ENCODE measurements at regions not wholly inside any gene's neighbourhood (a gene's known extent, or its start where the extent isn't known, plus 50 kb on each side); places are given as distances from the start of the nearest gene placed in this dataset.

DNA sequence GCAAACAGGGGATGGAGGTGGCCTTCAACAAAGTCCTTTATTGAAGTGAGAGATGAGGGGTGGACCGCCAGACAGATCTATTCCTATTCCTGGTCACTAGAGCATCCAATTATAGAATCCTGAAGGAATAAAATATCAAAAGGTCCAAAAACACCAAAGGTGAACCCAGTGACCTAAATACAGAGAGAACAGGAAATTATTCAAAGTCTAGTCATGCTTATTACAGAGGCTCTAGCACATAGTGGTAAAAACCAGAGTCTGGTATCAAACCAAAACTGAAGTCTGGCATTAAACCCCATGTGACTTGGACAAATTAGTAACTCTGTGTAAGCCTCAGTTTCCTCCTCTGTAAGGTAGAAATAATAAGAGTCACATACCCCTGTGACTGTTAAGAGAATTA is 100.5 kb upstream of the SNX2 start:
- H3K36me3 ChIP-seq (replicated peaks): no peaks in the 10 kb centered on the region
- DNase-seq: no peak
- H3K27me3 ChIP-seq (replicated peaks): no peaks in the 10 kb centered on the region
- in situ Hi-C loops (cut with HindIII; ENCODE audit: low pct_ligation_motif_present, low sequenced_read_pairs): no loop called here
- no peak overlapping the region for H3K4me3 ChIP-seq (ENCODE audit: low read depth, low read length)
- H3K27ac ChIP-seq: no peak overlapping the region
- TF ChIP-seq CTCF (IDR thresholded peaks at IDR 0.05; ENCODE audit: low read depth, low read length, missing control alignments): no peak

DNA sequence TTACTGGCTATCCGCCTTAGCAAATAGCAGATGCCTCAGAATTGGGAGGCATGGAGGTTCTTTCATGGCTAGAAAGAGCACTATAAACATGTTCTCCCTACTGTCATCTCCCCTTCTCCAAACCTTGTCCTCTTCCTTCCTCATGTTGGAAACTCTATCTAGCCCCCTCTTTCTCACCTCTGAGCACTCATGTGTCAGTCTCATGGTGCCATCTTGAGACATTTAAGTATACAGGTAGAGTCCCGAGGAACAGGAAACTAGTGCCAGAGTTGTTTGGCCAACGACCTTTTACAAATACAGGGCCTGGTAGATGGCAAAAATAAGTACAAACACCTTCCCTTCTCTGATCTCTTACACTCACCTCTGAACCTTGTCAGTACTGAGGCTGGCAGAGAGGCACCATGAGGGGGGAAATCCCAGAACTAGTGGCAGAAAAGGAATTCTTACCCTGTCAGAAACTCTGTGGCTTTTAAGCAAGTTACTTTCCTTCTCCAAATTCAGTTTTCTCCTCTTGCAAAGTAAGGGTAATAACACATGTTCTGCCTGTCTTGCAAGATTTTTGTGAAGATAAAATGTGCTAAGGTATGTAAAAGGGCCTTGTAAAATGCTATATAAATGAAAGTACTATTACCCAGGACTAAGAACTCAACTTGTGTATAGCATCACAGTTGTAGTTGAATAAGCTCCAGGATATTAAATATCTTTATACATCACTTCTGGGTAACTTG is 94.1 kb upstream of the SNX2 start:
- no peak for TF ChIP-seq CTCF (IDR thresholded peaks at IDR 0.05; ENCODE audit: low read depth, low read length, missing control alignments)
- DNase-seq: no peak
- Histone ChIP-seq H3K27ac (no peak overlapping the region), H3K4me3 (ENCODE audit: low read depth, low read length) (no peak overlapping the region), H3K27me3 (replicated peaks) (no peaks in the 10 kb centered on the region), H3K36me3 (replicated peaks) (no peaks in the 10 kb centered on the region)
- in situ Hi-C loops (cut with HindIII; ENCODE audit: low pct_ligation_motif_present, low sequenced_read_pairs): no loop called here

DNA sequence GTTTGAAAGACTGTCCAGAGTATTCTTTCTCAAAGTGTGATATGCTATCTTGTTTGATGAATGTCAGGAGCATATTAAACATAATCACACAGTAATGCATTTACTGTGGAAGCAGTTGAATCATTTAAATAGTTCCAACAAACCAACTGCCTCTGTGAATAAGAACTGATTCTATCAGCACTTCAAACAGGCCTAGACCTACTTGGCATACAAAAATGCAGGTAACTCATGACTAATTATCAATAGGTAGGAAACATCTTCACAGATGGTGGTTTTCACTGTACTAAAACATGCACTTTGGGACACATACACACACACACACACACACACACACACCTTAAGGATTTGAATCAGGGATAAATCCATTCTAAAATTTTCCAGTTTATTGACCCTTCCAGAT is 91.2 kb upstream of the SNX2 start:
- in situ Hi-C loops (cut with HindIII; ENCODE audit: low pct_ligation_motif_present, low sequenced_read_pairs): no loop called here
- H3K27me3 ChIP-seq (replicated peaks): no peaks in the 10 kb centered on the region
- no peak overlapping the region for H3K27ac ChIP-seq
- H3K4me3 ChIP-seq (ENCODE audit: low read depth, low read length): no peak overlapping the region
- no peaks in the 10 kb centered on the region for H3K36me3 ChIP-seq (replicated peaks)
- no peak for DNase-seq
- no peak for TF ChIP-seq CTCF (IDR thresholded peaks at IDR 0.05; ENCODE audit: low read depth, low read length, missing control alignments)

GRCh38 chr5:122690266-122690665 is 84.6 kb upstream of the SNX2 start:
- H3K27me3 ChIP-seq (replicated peaks): no peaks in the 10 kb centered on the region
- in situ Hi-C loops (cut with HindIII; ENCODE audit: low pct_ligation_motif_present, low sequenced_read_pairs): no loop called here
- H3K27ac ChIP-seq: no peak overlapping the region
- no peak for TF ChIP-seq CTCF (IDR thresholded peaks at IDR 0.05; ENCODE audit: low read depth, low read length, missing control alignments)
- H3K36me3 ChIP-seq (replicated peaks): no peaks in the 10 kb centered on the region
- H3K4me3 ChIP-seq (ENCODE audit: low read depth, low read length): no peak overlapping the region
- DNase-seq: no peak

DNA sequence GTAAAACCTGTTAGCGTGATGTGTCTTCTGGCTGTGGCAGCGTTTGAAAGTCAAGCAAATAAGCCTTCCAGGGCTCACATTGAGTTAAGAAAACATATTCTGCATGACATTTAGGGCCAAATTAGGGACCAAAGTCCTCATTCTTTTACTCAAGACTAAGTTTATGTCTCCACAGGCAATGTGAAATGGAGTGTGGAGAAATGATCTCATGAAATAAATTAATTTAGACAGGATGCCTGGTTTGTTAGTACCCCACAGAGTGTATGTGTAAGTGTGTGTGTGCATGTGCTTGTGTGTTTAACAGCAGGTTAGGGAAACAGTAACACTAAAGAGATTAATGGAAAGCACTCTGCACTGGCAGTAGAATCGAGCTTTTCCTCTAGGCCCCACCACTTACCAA is 82.9 kb upstream of the SNX2 start:
- in situ Hi-C loops (cut with HindIII; ENCODE audit: low pct_ligation_motif_present, low sequenced_read_pairs): no loop called here
- TF ChIP-seq CTCF (IDR thresholded peaks at IDR 0.05; ENCODE audit: low read depth, low read length, missing control alignments): no peak
- no peak for DNase-seq
- no peak overlapping the region for H3K27ac ChIP-seq
- H3K36me3 ChIP-seq (replicated peaks): no peaks in the 10 kb centered on the region
- no peak overlapping the region for H3K4me3 ChIP-seq (ENCODE audit: low read depth, low read length)
- H3K27me3 ChIP-seq (replicated peaks): no peaks in the 10 kb centered on the region

GRCh38 chr5:122693963-122694362 is 80.9 kb upstream of the SNX2 start:
- DNase-seq: no peak
- in situ Hi-C loops (cut with HindIII; ENCODE audit: low pct_ligation_motif_present, low sequenced_read_pairs): no loop called here
- no peaks in the 10 kb centered on the region for H3K27me3 ChIP-seq (replicated peaks)
- no peak overlapping the region for H3K27ac ChIP-seq
- no peak overlapping the region for H3K4me3 ChIP-seq (ENCODE audit: low read depth, low read length)
- no peaks in the 10 kb centered on the region for H3K36me3 ChIP-seq (replicated peaks)
- no peak for TF ChIP-seq CTCF (IDR thresholded peaks at IDR 0.05; ENCODE audit: low read depth, low read length, missing control alignments)

Measured in brain microvascular endothelial cell (primary cell).